WTC11 (cell line): ENCODE measurements at regions not wholly inside any gene's neighbourhood (a gene's known extent, or its start where the extent isn't known, plus 50 kb on each side); places are given as distances from the start of the nearest gene placed in this dataset.
"Not testable (repeated sequence)": the region's sequence is repeated elsewhere in the genome, so short reads cannot be mapped to it uniquely, and the experiment has no call there.

ENCODE experiments used
- AFF4 ChIP-seq: sonication (generic); formaldehyde crosslinking; IDR thresholded peaks from 2 replicates; pipeline ENCODE4 v1.8.1; 2023; ENCODE audit warnings: mild to moderate bottlenecking, missing genetic modification reagents, borderline replicate concordance
- ATF1 ChIP-seq: sonication (generic); formaldehyde crosslinking; IDR thresholded peaks from 2 replicates; pipeline ENCODE4 v1.8.1; 2023; ENCODE audit warnings: mild to moderate bottlenecking, moderate library complexity, missing genetic modification reagents
- CTCF ChIP-seq: fragments of 200-600 bp; IDR thresholded peaks from 2 replicates; pipeline ENCODE4 v1.8.0; 2022; ENCODE audit warnings: antibody characterized with exemption
- FOXP1 ChIP-seq: sonication (generic); formaldehyde crosslinking; IDR thresholded peaks from 2 replicates; pipeline ENCODE4 v1.8.0; 2022; ENCODE audit warnings: missing genetic modification reagents, mild to moderate bottlenecking, moderate library complexity, borderline replicate concordance
- MAX ChIP-seq: sonication (generic); formaldehyde crosslinking; IDR thresholded peaks from 2 replicates; pipeline ENCODE4 v1.8.0; 2022; ENCODE audit warnings: mild to moderate bottlenecking, missing genetic modification reagents
- NR2C2 ChIP-seq: sonication (generic); formaldehyde crosslinking; IDR thresholded peaks from 2 replicates; pipeline ENCODE4 v1.8.0; 2022; ENCODE audit warnings: mild to moderate bottlenecking, missing genetic modification reagents
- SOX15 ChIP-seq: fragments of 250-450 bp; sonication (Bioruptor Pico); IDR thresholded peaks from 2 replicates; pipeline ENCODE4 v1.9.0; 2021; ENCODE audit warnings: mild to moderate bottlenecking
- ZNF512 ChIP-seq: sonication (generic); formaldehyde crosslinking; IDR thresholded peaks from 2 replicates; pipeline ENCODE4 v1.8.1; 2022; ENCODE audit warnings: missing genetic modification reagents, borderline replicate concordance

- not testable (repeated sequence) for TF ChIP-seq AFF4; CTCF; FOXP1; SOX15 (CRISPR knock-in tag); NR2C2; ATF1 (CRISPR knock-in tag); ZNF512 (CRISPR knock-in tag); MAX (CRISPR knock-in tag)
These were observed 4490.7 kb upstream of the OR11H1 start for GRCh38 chr22:11037314-11037713.
